C1 segment of cervical spinal cord (tissue), 14 donors: ENCODE measurements at regions not wholly inside any gene's neighbourhood (a gene's known extent, or its start where the extent isn't known, plus 50 kb on each side); places are given as distances from the start of the nearest gene placed in this dataset.

Source experiments
- DNase-seq, 14 donors: peaks; one replicate each; lab custom pipeline; 2025; lab: John Stamatoyannopoulos, UW

GRCh38 chr4:1543561-1543960, 137.3 kb upstream of the NKX1-1 start:
- DNase-seq = no peak

GRCh38 chr4:1542516-1543320, 136.5 kb upstream of the NKX1-1 start:
- DNase-seq = no peak

GRCh38 chr4:1542226-1542490, 135.9 kb upstream of the NKX1-1 start:
- DNase-seq = no peak

GRCh38 chr4:1541449-1542225, 135.4 kb upstream of the NKX1-1 start:
- no peak for DNase-seq

- DNase-seq = no peak
Measured at GRCh38 chr4:1540601-1541375, 134.5 kb upstream of the NKX1-1 start.

GRCh38 chr4:1539859-1540600, 133.8 kb upstream of the NKX1-1 start:
- DNase-seq = no peak

- DNase-seq = no peak
Measured at GRCh38 chr4:1538941-1539772, 132.9 kb upstream of the NKX1-1 start.

GRCh38 chr4:1538096-1538410, 131.8 kb upstream of the NKX1-1 start:
- DNase-seq = no peak

- no peak for DNase-seq
Measured at GRCh38 chr4:1537410-1538095, 131.3 kb upstream of the NKX1-1 start.

GRCh38 chr4:1536579-1537409, 130.6 kb upstream of the NKX1-1 start:
- no peak for DNase-seq

- DNase-seq = no peak
Measured at GRCh38 chr4:1535926-1536578, 129.8 kb upstream of the NKX1-1 start.

- no peak for DNase-seq
Measured at GRCh38 chr4:1534876-1535526, 128.8 kb upstream of the NKX1-1 start.

GRCh38 chr4:1534095-1534872, 128.0 kb upstream of the NKX1-1 start:
- DNase-seq = no peak

GRCh38 chr4:1533501-1534064, 127.3 kb upstream of the NKX1-1 start:
- DNase-seq = no peak

- no peak for DNase-seq
Measured at GRCh38 chr4:1532549-1533395, 126.5 kb upstream of the NKX1-1 start.
